Duodenal mucosa (tissue), 2 donors: ENCODE measurements at regions not wholly inside any gene's neighbourhood (a gene's known extent, or its start where the extent isn't known, plus 50 kb on each side); places are given as distances from the start of the nearest gene placed in this dataset.

ENCODE experiments used
- H3K27ac ChIP-seq: one replicate; pipeline ENCODE4 v1.7.0; 2013; ENCODE audit warnings: low read depth, low read length
- H3K27me3 ChIP-seq, 2 donors: one replicate each; pipeline ENCODE4 v1.7.0; 2013; ENCODE audit warnings: low read length in 2 of 2, control low read depth in 1 of 2; ENCODE audit not compliant: insufficient read depth in 2 of 2, control insufficient read depth in 1 of 2
- H3K36me3 ChIP-seq, 2 donors: one replicate each; pipeline ENCODE4 v1.7.0; 2013; ENCODE audit warnings: low read length in 2 of 2, control low read depth in 1 of 2; ENCODE audit not compliant: insufficient read depth in 2 of 2, control insufficient read depth in 1 of 2
- H3K4me1 ChIP-seq, 2 donors: one replicate each; pipeline ENCODE4 v1.7.0; 2013; ENCODE audit warnings: low read length in 2 of 2, control low read depth in 1 of 2; ENCODE audit not compliant: insufficient read depth in 2 of 2, control insufficient read depth in 1 of 2
- H3K4me3 ChIP-seq, 2 donors: one replicate each; pipeline ENCODE4 v1.7.0; 2013; ENCODE audit warnings: low read length in 2 of 2, low read depth in 1 of 2
- H3K9ac ChIP-seq, 2 donors: one replicate each; pipeline ENCODE4 v1.7.0; 2013; ENCODE audit warnings: low read length in 2 of 2, low read depth in 1 of 2
- H3K9me3 ChIP-seq, 2 donors: one replicate each; pipeline ENCODE4 v1.7.0; 2013; ENCODE audit warnings: low read length in 2 of 2, control low read depth in 1 of 2; ENCODE audit not compliant: control insufficient read depth in 1 of 2

DNA sequence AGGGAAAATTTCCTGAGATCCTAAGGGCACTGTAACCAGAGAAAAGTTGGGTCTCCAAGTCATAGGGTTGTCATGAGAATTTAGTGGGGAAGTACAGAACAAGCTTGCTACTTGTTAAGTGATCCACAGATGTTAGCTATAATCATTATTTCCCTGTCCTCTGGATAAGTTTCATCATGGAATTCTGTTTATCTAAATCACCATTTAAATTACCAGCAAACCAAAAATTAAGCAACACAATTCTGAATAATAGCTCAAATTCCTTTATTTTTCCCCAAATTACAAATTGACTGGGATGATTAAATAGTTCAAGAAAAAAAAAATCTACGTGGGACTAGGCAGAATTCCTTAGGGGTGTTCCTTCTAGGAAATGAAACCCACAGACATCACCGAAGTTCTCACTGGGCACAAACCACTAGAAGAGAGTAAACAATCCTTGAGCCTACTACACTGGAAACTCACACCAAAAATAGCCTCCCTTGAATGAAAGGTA is 159.5 kb downstream of the COL6A3 start:
- Histone ChIP-seq H3K4me3 (no peak overlapping the region), H3K9me3 (no peaks in the 10 kb centered on the region), H3K27me3 (no peaks in the 10 kb centered on the region), H3K9ac (no peak overlapping the region), H3K4me1 (peaks cover 4 to 17% of the 10 kb centered on the region in 2 donors), H3K27ac (no peak overlapping the region), H3K36me3 (no peaks in the 10 kb centered on the region)

DNA sequence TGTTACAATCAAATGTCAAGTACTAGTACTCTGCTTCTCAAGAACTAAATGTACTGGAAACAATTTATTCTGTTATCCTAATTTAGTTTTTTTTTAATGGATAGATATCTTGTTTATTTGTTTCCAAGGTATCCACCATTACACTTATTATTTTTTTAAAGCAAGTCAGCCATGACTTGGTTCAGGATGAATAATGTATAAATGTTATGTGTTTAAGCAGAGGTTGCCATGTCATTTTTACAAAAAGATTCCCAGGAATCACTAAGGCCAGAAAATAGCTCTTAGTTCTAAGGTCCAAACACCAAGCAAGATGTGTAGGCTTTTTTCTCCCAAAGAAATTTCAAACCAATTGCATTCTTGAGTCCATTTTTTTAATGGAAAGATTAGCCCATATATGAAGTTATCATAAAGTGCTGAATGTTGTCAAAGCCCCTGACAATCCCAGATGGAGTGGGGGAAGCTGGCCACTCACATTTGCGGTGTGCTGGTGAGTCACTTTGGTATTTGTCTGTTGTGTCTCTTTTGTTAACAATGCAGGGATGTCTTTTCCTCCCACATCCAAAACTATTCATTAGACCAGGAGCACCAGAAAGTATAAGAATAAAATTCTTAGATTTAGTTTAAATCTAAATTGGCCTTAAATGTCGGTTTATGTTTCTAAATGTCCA is 158.9 kb downstream of the COL6A3 start:
- Histone ChIP-seq H3K9ac (no peak overlapping the region), H3K4me1 (peaks cover 4 to 17% of the 10 kb centered on the region in 2 donors), H3K36me3 (no peaks in the 10 kb centered on the region), H3K9me3 (no peaks in the 10 kb centered on the region), H3K27ac (no peak overlapping the region), H3K4me3 (no peak overlapping the region), H3K27me3 (no peaks in the 10 kb centered on the region)

DNA sequence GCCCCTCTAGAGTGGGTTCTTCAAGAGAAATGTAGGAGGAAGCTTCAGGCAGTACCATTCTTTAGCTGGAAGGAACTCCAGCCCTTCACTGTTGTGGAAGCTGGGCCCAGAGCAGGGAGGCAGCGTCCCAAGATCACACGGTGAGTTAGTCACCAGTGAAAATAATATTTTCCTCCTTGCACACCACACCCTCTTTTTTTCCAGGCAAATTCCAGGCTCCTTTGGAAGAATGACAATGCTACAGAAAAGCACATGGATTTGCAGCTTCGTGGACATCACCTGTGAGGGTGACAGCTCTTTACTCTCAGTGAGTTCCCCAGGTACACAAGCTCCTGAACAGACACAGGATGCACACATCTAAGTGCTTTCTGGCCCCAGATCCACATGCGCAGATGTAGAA is 157.1 kb downstream of the COL6A3 start:
- no peak overlapping the region for H3K9ac ChIP-seq
- H3K36me3 ChIP-seq = no peaks in the 10 kb centered on the region
- peaks cover 4 to 22% of the 10 kb centered on the region in 2 donors for H3K4me1 ChIP-seq
- H3K9me3 ChIP-seq = no peaks in the 10 kb centered on the region
- no peak overlapping the region for H3K27ac ChIP-seq
- H3K27me3 ChIP-seq = no peaks in the 10 kb centered on the region
- no peak overlapping the region for H3K4me3 ChIP-seq

DNA sequence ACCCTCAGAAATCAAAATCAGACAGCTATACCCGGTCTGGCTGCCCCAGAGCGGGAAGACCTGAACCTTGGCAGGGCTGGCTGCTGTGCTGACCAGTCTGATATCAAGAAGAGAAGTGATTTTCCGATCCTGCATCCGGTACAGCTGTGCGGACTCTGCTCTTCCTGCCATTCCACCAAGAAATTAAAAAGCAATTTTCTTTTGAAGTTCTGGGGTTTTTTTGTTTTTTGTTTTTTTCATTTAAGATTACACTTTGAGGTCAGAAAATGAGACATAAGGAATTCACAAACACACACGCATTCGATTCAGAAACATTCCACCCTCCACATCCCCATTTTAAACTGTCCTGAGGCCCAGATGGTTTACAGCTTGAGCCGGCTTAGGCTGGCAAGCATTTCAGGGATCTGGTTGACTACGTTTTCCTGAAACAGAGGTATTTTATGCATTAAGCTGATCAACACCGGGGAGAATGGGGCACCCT is 156.5 kb downstream of the COL6A3 start:
- no peaks in the 10 kb centered on the region for H3K36me3 ChIP-seq
- peaks cover 0 to 17% of the 10 kb centered on the region in 2 donors for H3K4me1 ChIP-seq
- no peak overlapping the region for H3K27ac ChIP-seq
- no peaks in the 10 kb centered on the region for H3K27me3 ChIP-seq
- no peak overlapping the region for H3K9ac ChIP-seq
- no peak overlapping the region for H3K4me3 ChIP-seq
- no peaks in the 10 kb centered on the region for H3K9me3 ChIP-seq

DNA sequence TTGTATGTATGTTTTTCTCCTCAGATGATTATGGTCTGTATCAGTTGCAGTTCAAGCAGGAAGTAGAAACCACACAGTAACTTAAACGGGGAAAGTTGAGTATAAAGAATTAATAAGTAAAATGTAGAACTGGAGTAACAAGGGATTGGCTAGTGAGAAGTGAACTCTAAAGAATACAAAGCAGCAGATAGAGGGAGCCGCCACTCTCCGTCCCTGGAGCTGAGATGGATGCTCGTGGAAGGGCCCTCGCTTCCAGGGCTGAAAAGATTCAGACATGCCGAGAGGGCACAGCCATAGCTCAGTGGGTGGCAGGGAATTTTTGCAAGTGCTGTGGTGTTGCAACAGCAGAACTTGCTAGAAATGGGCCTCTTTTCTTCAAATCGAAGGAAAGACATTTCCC is 155.8 kb downstream of the COL6A3 start:
- H3K4me1 ChIP-seq = peaks cover 0 to 15% of the 10 kb centered on the region in 2 donors
- H3K27me3 ChIP-seq = no peaks in the 10 kb centered on the region
- H3K4me3 ChIP-seq = no peak overlapping the region
- no peak overlapping the region for H3K27ac ChIP-seq
- H3K9ac ChIP-seq = no peak overlapping the region
- H3K9me3 ChIP-seq = no peaks in the 10 kb centered on the region
- no peaks in the 10 kb centered on the region for H3K36me3 ChIP-seq

DNA sequence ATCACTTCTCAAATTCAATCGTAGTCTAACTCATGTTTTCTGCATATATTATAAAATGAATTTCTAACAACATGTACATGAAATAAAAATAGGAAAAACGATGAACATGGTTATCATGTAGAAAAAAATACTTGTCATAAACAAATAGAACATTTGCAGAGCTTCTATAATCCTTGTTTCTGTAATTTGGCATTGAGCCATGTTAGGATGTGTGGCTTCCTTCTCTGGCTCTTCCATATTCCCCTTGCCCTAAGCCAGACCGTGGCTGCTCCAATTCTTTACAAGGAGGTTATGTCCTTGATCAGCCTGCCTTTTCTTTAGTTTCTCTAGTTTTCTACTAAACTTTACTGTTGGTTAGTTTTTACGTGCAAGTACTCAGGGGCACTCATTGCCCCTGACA is 155.3 kb downstream of the COL6A3 start:
- H3K36me3 ChIP-seq = no peaks in the 10 kb centered on the region
- no peak overlapping the region for H3K27ac ChIP-seq
- no peaks in the 10 kb centered on the region for H3K9me3 ChIP-seq
- peaks cover 0 to 10% of the 10 kb centered on the region in 2 donors for H3K4me1 ChIP-seq
- no peak overlapping the region for H3K4me3 ChIP-seq
- H3K27me3 ChIP-seq = no peaks in the 10 kb centered on the region
- no peak overlapping the region for H3K9ac ChIP-seq

DNA sequence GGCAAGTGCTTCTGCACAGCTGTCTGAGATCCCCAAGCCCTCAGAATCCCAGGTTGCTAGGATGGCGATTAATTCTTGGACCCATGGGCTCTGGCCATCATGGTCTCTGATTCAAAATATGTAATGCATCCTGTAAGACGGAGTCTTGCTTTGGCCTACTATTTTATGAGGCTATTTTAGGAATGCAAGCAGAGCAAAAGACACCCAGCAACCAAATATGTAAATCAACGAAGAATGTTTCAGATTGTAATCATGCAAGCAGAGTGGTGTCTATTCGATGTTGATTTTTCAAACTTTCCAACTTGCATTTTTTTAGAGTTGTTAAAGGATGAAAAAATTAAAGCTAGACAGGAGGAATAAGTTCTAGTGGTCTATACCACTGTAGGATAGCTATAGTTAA is 154.8 kb downstream of the COL6A3 start:
- no peaks in the 10 kb centered on the region for H3K36me3 ChIP-seq
- no peak overlapping the region for H3K27ac ChIP-seq
- H3K4me3 ChIP-seq = no peak overlapping the region
- H3K4me1 ChIP-seq = peaks cover 0 to 10% of the 10 kb centered on the region in 2 donors
- no peak overlapping the region for H3K9ac ChIP-seq
- H3K27me3 ChIP-seq = no peaks in the 10 kb centered on the region
- H3K9me3 ChIP-seq = no peaks in the 10 kb centered on the region

DNA sequence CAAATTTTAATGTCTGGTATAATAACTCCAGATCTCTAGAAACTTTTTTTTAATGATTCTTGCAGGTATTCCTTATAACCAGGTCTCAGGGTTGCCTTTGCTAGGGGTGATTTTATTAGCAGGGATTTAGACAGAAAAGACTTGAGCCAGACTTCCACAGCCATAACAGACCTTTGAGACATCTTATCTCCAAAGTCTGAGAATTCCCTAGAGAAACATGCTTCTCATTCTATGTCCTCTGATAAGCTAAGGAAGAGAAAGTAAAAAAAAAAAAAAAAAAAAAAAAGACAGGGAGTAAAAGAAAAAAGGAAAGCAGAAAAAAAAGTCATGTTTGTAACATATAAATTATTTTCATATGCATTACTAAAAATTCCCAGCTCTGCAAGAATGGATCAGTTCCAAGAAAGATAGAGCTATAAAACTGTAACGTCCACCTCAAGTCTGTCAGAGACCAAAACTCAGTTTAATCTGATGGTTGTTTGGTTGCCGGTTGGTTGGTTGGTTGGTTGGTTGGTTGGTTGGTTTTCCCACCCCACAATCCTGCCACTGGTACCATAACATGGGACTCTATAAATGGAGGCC is 153.8 kb downstream of the COL6A3 start:
- H3K9ac ChIP-seq = no peak overlapping the region
- no peaks in the 10 kb centered on the region for H3K27me3 ChIP-seq
- H3K4me3 ChIP-seq = no peak overlapping the region
- H3K4me1 ChIP-seq = peaks cover 0 to 10% of the 10 kb centered on the region in 2 donors
- no peaks in the 10 kb centered on the region for H3K36me3 ChIP-seq
- H3K9me3 ChIP-seq = no peaks in the 10 kb centered on the region
- no peak overlapping the region for H3K27ac ChIP-seq

DNA sequence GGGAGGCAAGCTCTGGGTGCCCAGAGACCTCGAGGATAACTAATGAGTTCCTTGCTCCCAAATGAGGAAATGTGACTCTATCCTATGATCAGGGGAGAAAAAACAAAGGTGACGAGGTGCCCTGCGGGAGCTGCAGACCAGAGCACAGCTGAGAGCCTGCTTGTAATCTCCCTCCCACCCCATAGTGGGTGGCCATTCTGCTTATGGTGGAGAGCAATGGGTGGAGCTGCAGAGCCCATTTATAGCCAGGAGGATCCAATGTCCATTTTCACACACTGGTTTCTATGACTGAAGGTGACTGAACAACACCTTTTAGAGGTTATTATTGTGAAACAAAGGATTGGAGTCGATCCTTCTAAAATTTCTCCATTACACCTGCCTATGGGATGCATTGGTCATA is 153.3 kb downstream of the COL6A3 start:
- no peaks in the 10 kb centered on the region for H3K36me3 ChIP-seq
- H3K9me3 ChIP-seq = no peaks in the 10 kb centered on the region
- no peak overlapping the region for H3K27ac ChIP-seq
- H3K4me3 ChIP-seq = no peak overlapping the region
- H3K9ac ChIP-seq = no peak overlapping the region
- H3K4me1 ChIP-seq = peaks cover 0 to 10% of the 10 kb centered on the region in 2 donors
- H3K27me3 ChIP-seq = no peaks in the 10 kb centered on the region

DNA sequence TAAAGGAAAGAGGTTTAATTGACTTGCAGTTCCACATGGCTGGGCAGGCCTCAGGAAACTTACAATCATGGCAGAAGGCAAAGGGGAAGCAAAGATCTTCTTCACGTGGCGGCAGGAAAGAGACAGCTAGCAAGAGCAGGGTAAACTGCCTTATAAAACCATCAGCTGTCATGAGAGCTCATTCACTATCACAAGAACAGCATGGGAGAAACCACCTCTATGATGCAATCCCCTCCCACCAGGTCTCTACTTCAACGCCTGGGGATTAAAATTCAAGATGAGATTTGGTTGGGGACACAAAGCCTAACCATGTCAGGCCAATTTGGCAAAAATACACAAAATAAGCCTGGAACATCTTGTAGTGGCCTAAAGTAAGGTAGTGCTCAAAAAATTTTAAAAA is 152.6 kb downstream of the COL6A3 start:
- Histone ChIP-seq H3K36me3 (no peaks in the 10 kb centered on the region), H3K27ac (no peak overlapping the region), H3K9ac (no peak overlapping the region), H3K4me1 (peaks cover 0 to 9% of the 10 kb centered on the region in 2 donors), H3K9me3 (no peaks in the 10 kb centered on the region), H3K27me3 (no peaks in the 10 kb centered on the region), H3K4me3 (no peak overlapping the region)
